SK-N-SH (cell line): ENCODE measurements at regions not wholly inside any gene's neighbourhood (a gene's known extent, or its start where the extent isn't known, plus 50 kb on each side); places are given as distances from the start of the nearest gene placed in this dataset.

ENCODE experiments used
- CTCF ChIA-PET: fragments of 300-600, 350-600 bp; formaldehyde crosslinking; extraction: SDS; loops from one replicate; lab custom pipeline; 2021; lab: Yijun Ruan, JAX
- POLR2A ChIA-PET: fragments of 350-600 bp; sonication (Branson Sonifier 250); formaldehyde crosslinking; extraction: SDS; loops from one replicate; lab custom pipeline; 2020; ENCODE audit warnings: antibody characterized with exemption, inconsistent platforms; lab: Yijun Ruan, JAX
- DNase-seq: peaks from one replicate; pipeline ENCODE4 v3.0.0; 2012
- H2AFZ ChIP-seq: fragments of 200-600 bp; sonication (generic); 2 replicates; pipeline ENCODE4 v1.8.1; 2016; ENCODE audit warnings: antibody characterized with exemption, mild to moderate bottlenecking, low read depth
- H3F3A ChIP-seq: fragments of 200-600 bp; sonication (generic); replicated peaks from 2 replicates; pipeline ENCODE3; 2016; ENCODE audit warnings: antibody characterized with exemption, mild to moderate bottlenecking; ENCODE audit not compliant: insufficient read depth
- H3K27ac ChIP-seq, 2 experiments: fragments of 200-500 bp in 1 of 2; fragments of 200-600 bp in 1 of 2; sonication (Bioruptor generic) in 1 of 2; sonication (generic), shearing (Covaris generic) in 1 of 2; 2 replicates each; pipeline versions ENCODE4 v1.5.1 to v1.6.1; 2014 to 2016; ENCODE audit warnings: low read depth in 2 of 2, inconsistent platforms in 1 of 2, low read length in 1 of 2, mild to moderate bottlenecking in 1 of 2, mixed read lengths in 1 of 2
- H3K27me3 ChIP-seq: fragments of 200-600 bp; sonication (generic), shearing (Covaris generic); 2 replicates; pipeline ENCODE4 v1.6.1; 2016; ENCODE audit warnings: mixed run types; ENCODE audit not compliant: insufficient read depth
- H3K36me3 ChIP-seq, 2 experiments: fragments of 200-500 bp in 1 of 2; fragments of 200-600 bp in 1 of 2; sonication (Bioruptor generic) in 1 of 2; sonication (generic) in 1 of 2; replicated peaks in 1 of 2; 2 replicates each; pipeline versions ENCODE3 to v1.5.1; 2014 to 2016; ENCODE audit warnings: low read length in 1 of 2, mild to moderate bottlenecking in 1 of 2; ENCODE audit not compliant: insufficient read depth in 2 of 2, control insufficient read depth in 1 of 2
- H3K4me1 ChIP-seq, 2 experiments: fragments of 200-500 bp in 1 of 2; fragments of 200-600 bp in 1 of 2; sonication (Bioruptor generic) in 1 of 2; sonication (generic), shearing (Covaris generic) in 1 of 2; 2 replicates each; pipeline versions ENCODE4 v1.5.1 to v1.6.1; 2014 to 2016; ENCODE audit warnings: low read depth in 1 of 2, low read length in 1 of 2, mixed run types in 1 of 2; ENCODE audit not compliant: insufficient read depth in 2 of 2, control insufficient read depth in 1 of 2
- H3K4me2 ChIP-seq: fragments of 200-600 bp; sonication (generic), shearing (Covaris generic); 2 replicates; pipeline ENCODE4 v1.6.1; 2017; ENCODE audit warnings: mixed run types
- H3K4me3 ChIP-seq, 2 experiments: fragments of 200-500 bp in 1 of 2; fragments of 200-600 bp in 1 of 2; sonication (Bioruptor generic) in 1 of 2; sonication (generic), shearing (Covaris generic) in 1 of 2; 2 replicates each; pipeline versions ENCODE4 v1.5.1 to v1.8.1; 2014 to 2016; ENCODE audit warnings: low read depth in 2 of 2, inconsistent platforms in 1 of 2, low read length in 1 of 2, mild to moderate bottlenecking in 1 of 2, mixed read lengths in 1 of 2, moderate library complexity in 1 of 2
- H3K79me2 ChIP-seq: fragments of 200-600 bp; sonication (generic); 2 replicates; pipeline ENCODE4 v1.8.1; 2017; ENCODE audit warnings: mild to moderate bottlenecking; ENCODE audit not compliant: insufficient read depth
- H3K9ac ChIP-seq: fragments of 200-600 bp; sonication (generic); 2 replicates; pipeline ENCODE4 v1.6.1; 2017; ENCODE audit warnings: mixed run types
- H3K9me2 ChIP-seq: fragments of 200-600 bp; sonication (generic); 2 replicates; pipeline ENCODE4 v1.6.1; 2017; ENCODE audit warnings: mixed run types
- H3K9me3 ChIP-seq: fragments of 200-600 bp; sonication (generic); 2 replicates; pipeline ENCODE4 v1.6.1; 2017; ENCODE audit warnings: mixed run types, mild to moderate bottlenecking, moderate library complexity
- H4K20me1 ChIP-seq: fragments of 200-600 bp; sonication (generic); 2 replicates; pipeline ENCODE4 v1.6.1; 2017; ENCODE audit warnings: mild to moderate bottlenecking, mixed run types; ENCODE audit not compliant: insufficient read depth
- CHD2 ChIP-seq: fragments of 150-350 bp; IDR thresholded peaks from 2 replicates; pipeline ENCODE4 v1.6.1; 2018; ENCODE audit warnings: low read length; ENCODE audit not compliant: partially characterized antibody
- CTCF ChIP-seq: fragments of 200-600 bp; sonication (generic); IDR thresholded peaks from 2 replicates; pipeline ENCODE4 v1.6.1; 2017; ENCODE audit warnings: antibody characterized with exemption, mild to moderate bottlenecking, moderate library complexity
- ELF1 ChIP-seq: IDR thresholded peaks from 2 replicates; pipeline ENCODE4 v1.4.0; 2012
- EP300 ChIP-seq, 2 experiments: IDR thresholded peaks; 2 replicates each; pipeline versions ENCODE4 v1.4.0 to v1.6.1; 2012; ENCODE audit warnings: borderline replicate concordance in 1 of 2, low read depth in 1 of 2, low read length in 1 of 2
- FOSL2 ChIP-seq: IDR thresholded peaks from 2 replicates; pipeline ENCODE4 v1.4.0; 2012; ENCODE audit warnings: low read depth, mild to moderate bottlenecking, moderate library complexity, borderline replicate concordance
- FOXM1 ChIP-seq: IDR thresholded peaks from 2 replicates; pipeline ENCODE4 v1.4.0; 2012; ENCODE audit warnings: low read depth, mild to moderate bottlenecking
- GATA2 ChIP-seq: sonication (generic); formaldehyde crosslinking; IDR thresholded peaks from 2 replicates; pipeline ENCODE4 v1.5.0; 2020; ENCODE audit warnings: mild to moderate bottlenecking, missing genetic modification reagents
- IRF3 ChIP-seq: fragments of 150-350 bp; IDR thresholded peaks from 2 replicates; pipeline ENCODE4 v1.6.1; 2016; ENCODE audit warnings: mild to moderate bottlenecking, low read depth, low read length
- JUND ChIP-seq: IDR thresholded peaks from 2 replicates; pipeline ENCODE4 v1.4.0; 2012
- MAX ChIP-seq: IDR thresholded peaks from 2 replicates; pipeline ENCODE4 v1.4.0; 2012; ENCODE audit warnings: low read depth
- MEF2A ChIP-seq: IDR thresholded peaks from 2 replicates; pipeline ENCODE4 v1.4.0; 2012; ENCODE audit warnings: low read depth, borderline replicate concordance
- MXI1 ChIP-seq: IDR thresholded peaks from 2 replicates; pipeline ENCODE4 v1.6.1; 2012; ENCODE audit warnings: mild to moderate bottlenecking, low read depth, low read length, improper control_type of control experiment
- NFIC ChIP-seq: IDR thresholded peaks from 2 replicates; pipeline ENCODE4 v1.4.0; 2012; ENCODE audit warnings: borderline replicate concordance
- NRF1 ChIP-seq: IDR thresholded peaks from 2 replicates; pipeline ENCODE4 v1.6.1; 2012; ENCODE audit warnings: low read depth, mild to moderate bottlenecking, low read length
- REST ChIP-seq: IDR thresholded peaks from 2 replicates; pipeline ENCODE4 v1.6.1; 2012; ENCODE audit warnings: mild to moderate bottlenecking, low read depth, low read length, moderate library complexity
- TEAD4 ChIP-seq: IDR thresholded peaks from 2 replicates; pipeline ENCODE4 v1.4.0; 2012; ENCODE audit warnings: mild to moderate bottlenecking, borderline replicate concordance; ENCODE audit not compliant: insufficient read depth
- USF2 ChIP-seq: fragments of 150-350 bp; IDR thresholded peaks from 2 replicates; pipeline ENCODE4 v1.6.1; 2017; ENCODE audit warnings: antibody characterized with exemption, low read length, low read depth, borderline replicate concordance
- ZBTB33 ChIP-seq: IDR thresholded peaks from 2 replicates; pipeline ENCODE4 v1.4.0; 2012; ENCODE audit warnings: low read depth, borderline replicate concordance
- WGBS: methylation state at CpG from one replicate; pipeline ENCODE4 v1.1.6; 2017; ENCODE audit warnings: low lambda C conversion rate; 5-methylcytosine and 5-hydroxymethylcytosine counted together

- no peak overlapping the region for H3K9ac ChIP-seq
- no peak overlapping the region for H3K4me3 ChIP-seq
- no peak for DNase-seq
- H3K79me2 ChIP-seq = no peaks in the 10 kb centered on the region
- TF ChIP-seq GATA2 (CRISPR knock-in tag) (no peak), ELF1 (no peak), MXI1 (no peak), MEF2A (no peak), NFIC (no peak)
- TF ChIP-seq, all 33 proteins: peak for 0
- no peak overlapping the region for H3K4me2 ChIP-seq
- 63% methylated on average over 3 of the region's 3 CpGs for WGBS
- CTCF ChIA-PET = interaction anchor here (1.1 kb wide), 1 partner anchor 17 kb away, joined by 5 read pairs; no protein-coding TSS in a partner anchor
- no peak overlapping the region for H2AFZ ChIP-seq
- no peaks in the 10 kb centered on the region for H3K36me3 ChIP-seq
- no peaks in the 10 kb centered on the region for H3F3A ChIP-seq
- H3K27me3 ChIP-seq = no peaks in the 10 kb centered on the region
- H3K27ac ChIP-seq = no peak overlapping the region
- POLR2A ChIA-PET = no interaction called here
- H3K4me1 ChIP-seq = no peaks in the 10 kb centered on the region
- no peaks in the 10 kb centered on the region for H3K9me2 ChIP-seq
- no peaks in the 10 kb centered on the region for H3K9me3 ChIP-seq
- H4K20me1 ChIP-seq = no peaks in the 10 kb centered on the region
Observed at GRCh38 chr1:65670518-65670917, 122.2 kb upstream of the PDE4B start.

GRCh38 chr1:65674522-65674921, 118.2 kb upstream of the PDE4B start:
- Histone ChIP-seq H3K27ac (no peak overlapping the region), H2AFZ (no peak overlapping the region), H3K27me3 (no peaks in the 10 kb centered on the region), H3K36me3 (no peaks in the 10 kb centered on the region), H3K4me2 (no peak overlapping the region), H3K9me2 (no peaks in the 10 kb centered on the region), H3K9me3 (no peaks in the 10 kb centered on the region), H3K79me2 (no peaks in the 10 kb centered on the region), H3K4me1 (no peaks in the 10 kb centered on the region), H4K20me1 (no peaks in the 10 kb centered on the region), H3K4me3 (no peak overlapping the region), H3K9ac (no peak overlapping the region), H3F3A (no peaks in the 10 kb centered on the region)
- CTCF ChIA-PET = interaction anchor here (1.6 to 5.4 kb wide), 2 partner anchors 13 to 439 kb away, joined by 3 to 45 read pairs; no protein-coding TSS in a partner anchor
- POLR2A ChIA-PET = no interaction called here
- WGBS = 75% methylated on average over 2 of the region's 2 CpGs
- no peak for DNase-seq
- TF ChIP-seq JUND (no peak), FOSL2 (no peak), EP300 (IDR thresholded peaks at IDR 0.05; ENCODE audit: borderline replicate concordance in 1 of 2, low read depth in 1 of 2, low read length in 1 of 2) (no peak), ZBTB33 (no peak), FOXM1 (no peak), CTCF (no peak), REST (no peak), TEAD4 (no peak), IRF3 (no peak), NRF1 (no peak), GATA2 (CRISPR knock-in tag) (no peak), MAX (no peak), MEF2A (no peak), CHD2 (no peak), USF2 (no peak)
